ENCODE measurements at regions not wholly inside any gene's neighbourhood (a gene's known extent, or its start where the extent isn't known, plus 50 kb on each side); places are given as distances from the start of the nearest gene placed in this dataset.

GRCh38 chr5:61817472-61818326 lies 485.6 kb downstream of the ZSWIM6 start (continued):
- TF ChIP-seq CTCF (IDR thresholded peaks at IDR 0.05) = peak; percentile 79

DNA sequence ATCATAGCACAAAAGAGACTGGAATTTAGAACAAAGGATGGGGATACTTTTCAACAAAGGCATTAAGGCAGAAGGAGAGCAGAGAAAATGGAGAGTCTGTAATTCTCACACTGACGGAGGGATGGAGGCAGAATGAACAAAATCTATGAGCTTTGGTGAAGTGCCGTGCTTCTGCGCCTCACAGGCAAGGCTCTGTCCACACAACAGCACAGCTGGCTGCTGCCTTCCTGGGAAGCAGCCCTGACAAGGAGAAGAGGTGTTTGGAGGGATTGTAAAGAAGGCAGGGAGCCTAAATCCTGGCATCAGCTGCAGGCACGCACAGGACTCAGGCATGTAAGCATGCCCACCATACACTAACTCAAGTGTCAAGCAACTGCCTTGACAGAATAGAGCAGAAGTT lies 485.2 kb upstream of the KIF2A start:
- WGBS (ENCODE audit: missing lambda C conversion rate) = 72% methylated on average over 4 of the region's 4 CpGs
- DNase-seq (ENCODE audit: low read depth in 1 of 2, low spot score in 1 of 2) = no peak
- ATAC-seq = no peak
- H3K4me2 ChIP-seq = no peak overlapping the region
- H3K4me3 ChIP-seq = no peak overlapping the region
- peaks cover 6% of the 10 kb centered on the region; the same call in 2 of the 3 replicates for H3K9me3 ChIP-seq
- no peak overlapping the region for H3K27ac ChIP-seq
- ChIA-PET POLR2A (no interaction called here), CTCF (interaction anchor here (1.0 to 1.3 kb wide), 2 partner anchors 15 to 52 kb away, joined by 3 to 4 read pairs; no protein-coding TSS in a partner anchor)
- TF ChIP-seq, protein P1, sequence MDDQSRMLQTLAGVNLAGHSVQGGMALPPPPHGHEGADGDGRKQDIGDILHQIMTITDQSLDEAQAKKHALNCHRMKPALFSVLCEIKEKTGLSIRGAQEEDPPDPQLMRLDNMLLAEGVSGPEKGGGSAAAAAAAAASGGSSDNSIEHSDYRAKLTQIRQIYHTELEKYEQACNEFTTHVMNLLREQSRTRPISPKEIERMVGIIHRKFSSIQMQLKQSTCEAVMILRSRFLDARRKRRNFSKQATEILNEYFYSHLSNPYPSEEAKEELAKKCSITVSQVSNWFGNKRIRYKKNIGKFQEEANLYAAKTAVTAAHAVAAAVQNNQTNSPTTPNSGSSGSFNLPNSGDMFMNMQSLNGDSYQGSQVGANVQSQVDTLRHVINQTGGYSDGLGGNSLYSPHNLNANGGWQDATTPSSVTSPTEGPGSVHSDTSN (IDR thresholded peaks at IDR 0.05) = no peak
- TF ChIP-seq CBX8 (IDR thresholded peaks at IDR 0.05) (no peak), ESRRA (IDR thresholded peaks at IDR 0.05; ENCODE audit: borderline replicate concordance, low read length) (no peak), ZC3H11A (IDR thresholded peaks at IDR 0.05) (no peak), RAD21 (conservative IDR thresholded peaks at IDR 0.05 in 1 of 2, IDR thresholded peaks at IDR 0.05 in 1 of 2) (no peak), FOSL2 (IDR thresholded peaks at IDR 0.05) (no peak), FOSL2 (CRISPR knock-in tag; IDR thresholded peaks at IDR 0.05) (no peak)
- TF ChIP-seq, protein P2, sequence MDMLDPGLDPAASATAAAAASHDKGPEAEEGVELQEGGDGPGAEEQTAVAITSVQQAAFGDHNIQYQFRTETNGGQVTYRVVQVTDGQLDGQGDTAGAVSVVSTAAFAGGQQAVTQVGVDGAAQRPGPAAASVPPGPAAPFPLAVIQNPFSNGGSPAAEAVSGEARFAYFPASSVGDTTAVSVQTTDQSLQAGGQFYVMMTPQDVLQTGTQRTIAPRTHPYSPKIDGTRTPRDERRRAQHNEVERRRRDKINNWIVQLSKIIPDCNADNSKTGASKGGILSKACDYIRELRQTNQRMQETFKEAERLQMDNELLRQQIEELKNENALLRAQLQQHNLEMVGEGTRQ (IDR thresholded peaks at IDR 0.05) = no peak
- FAIRE-seq = no peak
- H3K4me1 ChIP-seq = peaks cover 13% of the 10 kb centered on the region; the same call in 2 of the 3 replicates

DNA sequence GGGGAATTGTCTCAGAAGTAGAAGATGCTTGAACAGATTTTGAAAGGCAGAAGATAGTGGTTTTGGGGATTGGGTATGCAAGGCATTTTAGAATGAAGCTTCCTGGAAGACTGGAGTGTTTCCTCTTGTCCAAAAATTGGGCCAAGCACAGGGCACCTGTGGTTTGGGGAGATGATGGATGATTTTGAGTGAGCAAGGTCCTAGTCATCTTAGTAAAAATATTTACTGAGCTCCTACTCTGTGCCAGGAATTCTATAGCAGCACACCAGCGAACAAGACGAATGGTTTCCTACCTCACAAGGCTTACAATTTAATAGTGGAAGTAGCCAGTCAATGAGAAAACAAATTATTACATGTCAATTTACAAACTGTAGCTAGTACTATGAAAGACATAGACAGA lies 484.4 kb upstream of the KIF2A start:
- ChIA-PET CTCF (interaction anchor here (1.0 to 1.3 kb wide), 3 partner anchors 11 to 53 kb away, joined by 3 to 4 read pairs (median 3); no protein-coding TSS in a partner anchor), POLR2A (no interaction called here)
- FAIRE-seq (no peak), ATAC-seq (no peak), DNase-seq (ENCODE audit: low read depth in 1 of 2, low spot score in 1 of 2) (no peak)
- 68% methylated on average over 2 of the region's 2 CpGs for WGBS (ENCODE audit: missing lambda C conversion rate)
- Histone ChIP-seq H3K4me1 (peaks cover 10% of the 10 kb centered on the region; the same call in 2 of the 3 replicates), H3K4me3 (no peak overlapping the region), H3K9me3 (peaks cover 6% of the 10 kb centered on the region; the same call in 2 of the 3 replicates), H3K4me2 (no peak overlapping the region), H3K27ac (no peak overlapping the region)
- TF ChIP-seq CBX8 (IDR thresholded peaks at IDR 0.05) = no peak
- TF ChIP-seq FOSL2 (IDR thresholded peaks at IDR 0.05) = no peak
- TF ChIP-seq FOSL2 (CRISPR knock-in tag; IDR thresholded peaks at IDR 0.05) = no peak
- TF ChIP-seq, protein P3, sequence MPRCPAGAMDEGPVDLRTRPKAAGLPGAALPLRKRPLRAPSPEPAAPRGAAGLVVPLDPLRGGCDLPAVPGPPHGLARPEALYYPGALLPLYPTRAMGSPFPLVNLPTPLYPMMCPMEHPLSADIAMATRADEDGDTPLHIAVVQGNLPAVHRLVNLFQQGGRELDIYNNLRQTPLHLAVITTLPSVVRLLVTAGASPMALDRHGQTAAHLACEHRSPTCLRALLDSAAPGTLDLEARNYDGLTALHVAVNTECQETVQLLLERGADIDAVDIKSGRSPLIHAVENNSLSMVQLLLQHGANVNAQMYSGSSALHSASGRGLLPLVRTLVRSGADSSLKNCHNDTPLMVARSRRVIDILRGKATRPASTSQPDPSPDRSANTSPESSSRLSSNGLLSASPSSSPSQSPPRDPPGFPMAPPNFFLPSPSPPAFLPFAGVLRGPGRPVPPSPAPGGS (IDR thresholded peaks at IDR 0.05) = no peak
- TF ChIP-seq JUN (IDR thresholded peaks at IDR 0.05) = no peak
- no peak for TF ChIP-seq MAZ (IDR thresholded peaks at IDR 0.05; ENCODE audit: borderline replicate concordance, low read depth, low read length)
- no peak for TF ChIP-seq BHLHE40 (IDR thresholded peaks at IDR 0.05; ENCODE audit: low read depth, low read length)

DNA sequence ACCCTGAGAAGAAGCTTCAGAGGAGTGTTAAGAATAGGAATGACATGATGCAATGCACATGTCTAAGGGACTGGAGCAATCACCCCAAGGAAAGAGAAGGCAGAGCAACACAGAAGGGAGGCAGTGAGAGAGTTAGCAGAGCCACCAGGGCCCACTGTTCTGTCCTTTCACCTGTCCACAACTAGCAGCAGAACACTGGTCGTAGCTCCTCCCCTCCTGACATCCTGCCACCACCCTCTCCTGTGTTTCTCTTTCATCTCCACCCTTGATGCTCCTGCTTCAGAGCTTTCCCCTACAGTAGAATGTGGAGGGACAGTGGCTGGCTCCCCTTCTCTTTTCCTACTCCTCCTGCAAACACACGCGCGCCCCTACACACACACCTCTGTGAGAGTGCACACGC lies 483.4 kb upstream of the KIF2A start:
- POLR2A ChIA-PET = no interaction called here
- FAIRE-seq = no peak
- ATAC-seq = no peak
- peaks cover under 1% of the 10 kb centered on the region; the same call in 1 of the 3 replicates for H3K4me1 ChIP-seq
- WGBS (ENCODE audit: missing lambda C conversion rate) = 90% methylated on average over 5 of the region's 5 CpGs
- CTCF ChIA-PET = interaction anchor here (1.2 kb wide), 1 partner anchor 12 kb away, joined by 3 read pairs; no protein-coding TSS in a partner anchor
- no peak overlapping the region for H3K4me2 ChIP-seq
- TF ChIP-seq FOSB (CRISPR knock-in tag; IDR thresholded peaks at IDR 0.05) = no peak
- no peak for DNase-seq (ENCODE audit: low read depth in 1 of 2, low spot score in 1 of 2)
- no peak overlapping the region for H3K4me3 ChIP-seq
- H3K9me3 ChIP-seq = peaks cover 6% of the 10 kb centered on the region; the same call in 2 of the 3 replicates
- H3K27ac ChIP-seq = no peak overlapping the region
